ENCODE measurements at regions not wholly inside any gene's neighbourhood (a gene's known extent, or its start where the extent isn't known, plus 50 kb on each side); places are given as distances from the start of the nearest gene placed in this dataset.
"Not testable (repeated sequence)": the region's sequence is repeated elsewhere in the genome, so short reads cannot be mapped to it uniquely, and the experiment has no call there.

GRCh38 chr12:9417341-9417740 is 190.4 kb downstream of the KLRB1 start:
- intact Hi-C loops (cut with DNase I) = not testable (repeated sequence)
- DNase-seq (ENCODE audit: low spot score) = peak; percentile 59

GRCh38 chr12:9416346-9416745 is 191.4 kb downstream of the KLRB1 start:
- intact Hi-C loops (cut with DNase I) = not testable (repeated sequence)

GRCh38 chr12:9415898-9416297 is 191.8 kb downstream of the KLRB1 start:
- DNase-seq (ENCODE audit: low spot score) = peak; percentile 35
- intact Hi-C loops (cut with DNase I) = not testable (repeated sequence)

More at GRCh38 chr12:9416346-9416745, 191.4 kb downstream of the KLRB1 start:
- DNase-seq (ENCODE audit: low spot score) = peak; percentile 62

- intact Hi-C loops (cut with DNase I); DNase-seq (ENCODE audit: low spot score): not testable (repeated sequence)
Measured at GRCh38 chr12:9413862-9414261, 193.9 kb downstream of the KLRB1 start.

GRCh38 chr12:9412459-9412858 is 195.3 kb downstream of the KLRB1 start:
- intact Hi-C loops (cut with DNase I) = not testable (repeated sequence)
- DNase-seq (ENCODE audit: low spot score) = peak; percentile 31

GRCh38 chr12:9411616-9412268 is 196.0 kb downstream of the KLRB1 start:
- intact Hi-C loops (cut with DNase I) = not testable (repeated sequence)
- DNase-seq (ENCODE audit: low spot score) = peak; percentile 38

GRCh38 chr12:9407425-9407748 is 199.2 kb upstream of the PZP start:
- DNase-seq (ENCODE audit: low spot score); intact Hi-C loops (cut with DNase I): not testable (repeated sequence)

- intact Hi-C loops (cut with DNase I) = no loop called here
- no peak for DNase-seq (ENCODE audit: low spot score)
Measured at GRCh38 chr12:9406564-9407424, 198.6 kb upstream of the PZP start.

- intact Hi-C loops (cut with DNase I) = no loop called here
- peak; percentile 72 for DNase-seq (ENCODE audit: low spot score)
Measured at GRCh38 chr12:9405886-9406563, 197.8 kb upstream of the PZP start.

- DNase-seq (ENCODE audit: low spot score) = peak; percentile 61
- intact Hi-C loops (cut with DNase I) = no loop called here
Measured at GRCh38 chr12:9404469-9405260, 196.5 kb upstream of the PZP start.

- intact Hi-C loops (cut with DNase I) = no loop called here
- no peak for DNase-seq (ENCODE audit: low spot score)
Measured at GRCh38 chr12:9404031-9404430, 195.8 kb upstream of the PZP start.

- DNase-seq (ENCODE audit: low spot score) = peak; percentile 53
- intact Hi-C loops (cut with DNase I) = not testable (repeated sequence)
Measured at GRCh38 chr12:9402432-9403040, 194.3 kb upstream of the PZP start.

- peak; percentile 35 for DNase-seq (ENCODE audit: low spot score)
- intact Hi-C loops (cut with DNase I) = not testable (repeated sequence)
Measured at GRCh38 chr12:9396367-9396766, 188.2 kb upstream of the PZP start.

GRCh38 chr12:9395220-9395619 is 187.0 kb upstream of the PZP start:
- intact Hi-C loops (cut with DNase I); DNase-seq (ENCODE audit: low spot score): not testable (repeated sequence)

GRCh38 chr12:9392842-9393241 is 184.6 kb upstream of the PZP start:
- intact Hi-C loops (cut with DNase I) = no loop called here
- DNase-seq (ENCODE audit: low spot score) = no peak

GRCh38 chr12:9391815-9392214 is 183.6 kb upstream of the PZP start:
- intact Hi-C loops (cut with DNase I) = no loop called here
- no peak for DNase-seq (ENCODE audit: low spot score)

- DNase-seq (ENCODE audit: low spot score) = no peak
- intact Hi-C loops (cut with DNase I) = no loop called here
Measured at GRCh38 chr12:9390761-9391160, 182.6 kb upstream of the PZP start.

GRCh38 chr12:9389796-9390195 is 181.6 kb upstream of the PZP start:
- intact Hi-C loops (cut with DNase I) = no loop called here

GRCh38 chr12:9388379-9388778 is 180.2 kb upstream of the PZP start:
- intact Hi-C loops (cut with DNase I) = no loop called here
- no peak for DNase-seq (ENCODE audit: low spot score)

More at GRCh38 chr12:9389796-9390195, 181.6 kb upstream of the PZP start:
- no peak for DNase-seq (ENCODE audit: low spot score)

All from cardiac septum (tissue), 1 donor.